ENCODE measurements at regions not wholly inside any gene's neighbourhood (a gene's known extent, or its start where the extent isn't known, plus 50 kb on each side); places are given as distances from the start of the nearest gene placed in this dataset.

DNA sequence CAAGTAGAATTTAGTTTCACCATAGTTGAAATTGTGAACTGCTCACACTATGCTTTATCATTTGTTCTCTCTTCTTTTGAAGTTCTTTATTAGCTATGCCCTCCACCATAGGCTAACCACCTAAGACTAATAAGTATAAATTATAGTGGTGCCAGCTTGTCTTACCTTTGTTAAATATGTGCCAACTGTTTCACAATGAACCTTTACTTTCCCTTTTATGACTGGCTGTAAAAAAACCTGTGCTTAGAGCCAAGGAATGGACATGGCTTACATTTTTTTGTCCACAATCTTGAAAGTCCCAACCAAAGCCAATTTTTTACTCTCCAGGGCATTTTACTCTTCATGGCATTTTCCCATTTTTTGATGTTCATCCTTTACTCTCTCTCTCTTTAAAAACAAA, 123.5 kb upstream of the LEF1 start:
- no peak overlapping the region for H3K27ac ChIP-seq
- H3K9me3 ChIP-seq (ENCODE audit: control insufficient read depth, low read length): no peaks in the 10 kb centered on the region
- H3K4me3 ChIP-seq (ENCODE audit: low read depth, low read length): no peak overlapping the region
- no peak overlapping the region for H2AFZ ChIP-seq
- no peak overlapping the region for H3K9ac ChIP-seq
- no peaks in the 10 kb centered on the region for H3K4me1 ChIP-seq
- H3K36me3 ChIP-seq (ENCODE audit: control insufficient read depth, insufficient read depth, low read length): no peaks in the 10 kb centered on the region
- no peaks in the 10 kb centered on the region for H3K79me2 ChIP-seq
- TF ChIP-seq, protein P1, sequence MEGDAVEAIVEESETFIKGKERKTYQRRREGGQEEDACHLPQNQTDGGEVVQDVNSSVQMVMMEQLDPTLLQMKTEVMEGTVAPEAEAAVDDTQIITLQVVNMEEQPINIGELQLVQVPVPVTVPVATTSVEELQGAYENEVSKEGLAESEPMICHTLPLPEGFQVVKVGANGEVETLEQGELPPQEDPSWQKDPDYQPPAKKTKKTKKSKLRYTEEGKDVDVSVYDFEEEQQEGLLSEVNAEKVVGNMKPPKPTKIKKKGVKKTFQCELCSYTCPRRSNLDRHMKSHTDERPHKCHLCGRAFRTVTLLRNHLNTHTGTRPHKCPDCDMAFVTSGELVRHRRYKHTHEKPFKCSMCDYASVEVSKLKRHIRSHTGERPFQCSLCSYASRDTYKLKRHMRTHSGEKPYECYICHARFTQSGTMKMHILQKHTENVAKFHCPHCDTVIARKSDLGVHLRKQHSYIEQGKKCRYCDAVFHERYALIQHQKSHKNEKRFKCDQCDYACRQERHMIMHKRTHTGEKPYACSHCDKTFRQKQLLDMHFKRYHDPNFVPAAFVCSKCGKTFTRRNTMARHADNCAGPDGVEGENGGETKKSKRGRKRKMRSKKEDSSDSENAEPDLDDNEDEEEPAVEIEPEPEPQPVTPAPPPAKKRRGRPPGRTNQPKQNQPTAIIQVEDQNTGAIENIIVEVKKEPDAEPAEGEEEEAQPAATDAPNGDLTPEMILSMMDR (IDR thresholded peaks at IDR 0.05): no peak
- H3K27me3 ChIP-seq (ENCODE audit: control insufficient read depth, insufficient read depth, low read length): no peaks in the 10 kb centered on the region
- no peak overlapping the region for H3K4me2 ChIP-seq (ENCODE audit: low read length)

DNA sequence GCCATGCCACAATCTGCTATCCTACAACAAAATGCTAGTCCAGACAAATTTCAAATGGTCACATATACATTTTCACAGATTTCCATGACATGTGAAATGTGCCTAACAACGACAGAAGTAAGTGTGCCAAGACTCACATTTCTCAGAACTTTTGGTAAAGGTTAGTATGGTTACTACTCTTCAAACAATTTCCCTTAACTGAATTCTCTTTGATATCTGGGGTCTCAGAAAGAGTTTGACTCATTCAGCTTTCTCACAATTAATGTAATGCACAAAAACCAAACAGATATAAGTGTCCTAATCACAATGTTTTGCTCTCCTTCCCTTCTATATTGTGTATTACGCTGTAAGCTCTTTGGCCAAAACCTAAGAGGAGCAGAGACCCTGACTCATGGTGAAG, 122.4 kb upstream of the LEF1 start:
- H2AFZ ChIP-seq: no peak overlapping the region
- H3K9me3 ChIP-seq (ENCODE audit: control insufficient read depth, low read length): no peaks in the 10 kb centered on the region
- no peak overlapping the region for H3K27ac ChIP-seq

DNA sequence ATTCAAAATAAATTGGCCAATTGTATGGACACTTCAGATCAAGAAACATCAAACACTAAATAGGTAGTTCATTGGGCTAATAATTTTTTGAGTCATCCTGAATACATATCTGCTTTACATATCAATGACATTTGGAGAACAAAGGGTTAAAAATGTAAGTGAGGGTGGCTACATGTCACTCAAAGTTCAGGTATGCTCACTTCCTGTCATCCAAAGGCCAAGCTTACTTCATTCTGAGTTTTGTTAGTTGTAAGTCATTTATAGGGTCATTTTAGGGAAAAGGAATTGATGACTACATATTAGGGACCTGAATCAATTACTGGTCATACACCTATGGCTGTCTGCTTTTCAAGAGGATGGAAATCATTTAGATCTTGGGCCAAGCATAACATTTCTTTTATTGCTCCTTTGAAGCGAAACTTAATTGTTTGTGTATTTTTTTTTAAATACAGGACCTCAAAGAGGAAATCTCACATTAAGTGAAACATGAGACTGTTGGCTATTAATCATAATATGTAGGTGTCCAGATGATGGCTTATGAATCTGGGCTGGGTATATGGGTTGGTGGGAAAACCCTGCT, 119.2 kb upstream of the LEF1 start:
- no peak overlapping the region for H3K4me2 ChIP-seq (ENCODE audit: low read length)
- H3K27me3 ChIP-seq (ENCODE audit: control insufficient read depth, insufficient read depth, low read length): no peaks in the 10 kb centered on the region
- no peaks in the 10 kb centered on the region for H3K36me3 ChIP-seq (ENCODE audit: control insufficient read depth, insufficient read depth, low read length)
- H3K4me1 ChIP-seq: no peaks in the 10 kb centered on the region
- no peak overlapping the region for H2AFZ ChIP-seq
- no peak overlapping the region for H3K4me3 ChIP-seq (ENCODE audit: low read depth, low read length)
- no peaks in the 10 kb centered on the region for H3K79me2 ChIP-seq
- TF ChIP-seq, protein P1 (IDR thresholded peaks at IDR 0.05): no peak
- no peak overlapping the region for H3K27ac ChIP-seq
- H3K9me3 ChIP-seq (ENCODE audit: control insufficient read depth, low read length): no peaks in the 10 kb centered on the region
- H3K9ac ChIP-seq: no peak overlapping the region

More for the DNA sequence above, 122.4 kb upstream of the LEF1 start:
- Histone ChIP-seq H3K27me3 (ENCODE audit: control insufficient read depth, insufficient read depth, low read length) (no peaks in the 10 kb centered on the region), H3K4me3 (ENCODE audit: low read depth, low read length) (no peak overlapping the region), H3K4me1 (no peaks in the 10 kb centered on the region), H3K9ac (no peak overlapping the region), H3K36me3 (ENCODE audit: control insufficient read depth, insufficient read depth, low read length) (no peaks in the 10 kb centered on the region), H3K4me2 (ENCODE audit: low read length) (no peak overlapping the region), H3K79me2 (no peaks in the 10 kb centered on the region)
- TF ChIP-seq, protein P1 (IDR thresholded peaks at IDR 0.05): no peak

DNA sequence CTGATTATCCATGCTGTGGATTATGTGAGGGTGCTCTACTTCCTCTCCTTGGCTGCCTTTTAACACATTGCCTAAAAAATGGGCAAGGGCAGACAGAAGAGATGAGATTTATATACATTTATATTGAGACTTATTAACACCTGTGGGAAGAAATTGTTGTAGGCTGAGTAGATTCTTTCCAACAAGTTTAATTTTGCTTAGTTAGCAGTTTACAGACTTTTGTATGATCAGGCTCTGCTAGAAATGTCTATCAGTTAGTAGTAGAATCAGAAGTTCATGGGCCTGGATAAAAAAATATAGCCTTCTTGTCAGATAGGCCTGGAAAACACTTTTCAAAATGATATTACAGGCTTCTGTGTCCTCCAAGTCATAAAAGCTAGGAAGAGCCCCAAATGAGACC, 111.3 kb upstream of the LEF1 start:
- no peaks in the 10 kb centered on the region for H3K27me3 ChIP-seq (ENCODE audit: control insufficient read depth, insufficient read depth, low read length)
- TF ChIP-seq, protein P1 (IDR thresholded peaks at IDR 0.05): no peak
- no peaks in the 10 kb centered on the region for H3K9me3 ChIP-seq (ENCODE audit: control insufficient read depth, low read length)
- no peak overlapping the region for H3K27ac ChIP-seq
- H3K4me2 ChIP-seq (ENCODE audit: low read length): no peak overlapping the region
- H3K4me3 ChIP-seq (ENCODE audit: low read depth, low read length): no peak overlapping the region
- H3K36me3 ChIP-seq (ENCODE audit: control insufficient read depth, insufficient read depth, low read length): no peaks in the 10 kb centered on the region
- H2AFZ ChIP-seq: no peak overlapping the region
- no peaks in the 10 kb centered on the region for H3K79me2 ChIP-seq
- H3K4me1 ChIP-seq: no peaks in the 10 kb centered on the region
- no peak overlapping the region for H3K9ac ChIP-seq

DNA sequence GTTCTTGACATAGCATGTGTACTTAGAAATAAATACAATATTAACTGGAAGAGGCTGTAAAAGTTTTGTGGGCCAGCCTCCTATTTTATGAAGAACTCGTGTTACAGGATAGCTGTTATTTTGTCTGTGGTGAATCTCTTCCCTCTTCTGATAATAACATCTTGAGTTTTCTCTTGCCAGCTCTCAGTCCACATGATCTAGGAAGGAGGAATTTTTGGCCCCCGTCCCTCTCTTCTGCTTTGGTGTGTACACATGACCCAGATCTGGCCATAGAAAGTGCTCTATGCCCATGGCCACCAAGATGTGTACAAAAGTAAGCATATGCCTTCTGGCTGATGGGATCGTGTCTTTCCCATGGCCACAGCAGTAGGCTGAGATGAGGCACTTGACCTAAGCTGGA, 108.0 kb upstream of the LEF1 start:
- Histone ChIP-seq H3K9me3 (ENCODE audit: control insufficient read depth, low read length) (no peaks in the 10 kb centered on the region), H3K27me3 (ENCODE audit: control insufficient read depth, insufficient read depth, low read length) (no peaks in the 10 kb centered on the region), H3K4me1 (no peaks in the 10 kb centered on the region), H3K9ac (no peak overlapping the region), H3K4me3 (ENCODE audit: low read depth, low read length) (no peak overlapping the region), H3K27ac (no peak overlapping the region), H3K36me3 (ENCODE audit: control insufficient read depth, insufficient read depth, low read length) (no peaks in the 10 kb centered on the region), H2AFZ (no peak overlapping the region), H3K4me2 (ENCODE audit: low read length) (no peak overlapping the region), H3K79me2 (no peaks in the 10 kb centered on the region)
- TF ChIP-seq, protein P1 (IDR thresholded peaks at IDR 0.05): no peak
